Activated naive CD4-positive, alpha-beta T cell treated with anti-CD3 and anti-CD28 coated beads, Interleukin-2, amount 10 ng/mL, durations not matched to agents 7 days and 5 days (primary cell): ENCODE measurements at regions not wholly inside any gene's neighbourhood (a gene's known extent, or its start where the extent isn't known, plus 50 kb on each side); places are given as distances from the start of the nearest gene placed in this dataset.

Experiments
- CTCF ChIA-PET: fragments of 350-600 bp; sonication (Branson Sonifier 250); formaldehyde crosslinking; loops from one replicate; lab custom pipeline; 2021; ENCODE audit warnings: antibody characterized with exemption; lab: Charles Lee
- DNase-seq: peaks from one replicate; pipeline ENCODE4 v3.0.0-alpha.2; 2020
- H3K27ac Mint-ChIP-seq: one replicate; pipeline ENCODE4 v1.8.0; 2021; ENCODE audit warnings: mild to moderate bottlenecking, moderate library complexity, mixed read lengths
- H3K27me3 Mint-ChIP-seq: one replicate; pipeline ENCODE4 v1.8.0; 2021; ENCODE audit warnings: mild to moderate bottlenecking, mixed read lengths
- H3K36me3 Mint-ChIP-seq: one replicate; pipeline ENCODE4 v1.8.0; 2021; ENCODE audit warnings: mixed read lengths
- H3K4me1 Mint-ChIP-seq: one replicate; pipeline ENCODE4 v1.8.0; 2021; ENCODE audit warnings: mixed read lengths
- H3K4me3 Mint-ChIP-seq: one replicate; pipeline ENCODE4 v1.8.0; 2021; ENCODE audit warnings: mild to moderate bottlenecking, moderate library complexity, mixed read lengths
- H3K9me3 Mint-ChIP-seq: one replicate; pipeline ENCODE4 v1.8.0; 2021; ENCODE audit warnings: mixed read lengths

DNA sequence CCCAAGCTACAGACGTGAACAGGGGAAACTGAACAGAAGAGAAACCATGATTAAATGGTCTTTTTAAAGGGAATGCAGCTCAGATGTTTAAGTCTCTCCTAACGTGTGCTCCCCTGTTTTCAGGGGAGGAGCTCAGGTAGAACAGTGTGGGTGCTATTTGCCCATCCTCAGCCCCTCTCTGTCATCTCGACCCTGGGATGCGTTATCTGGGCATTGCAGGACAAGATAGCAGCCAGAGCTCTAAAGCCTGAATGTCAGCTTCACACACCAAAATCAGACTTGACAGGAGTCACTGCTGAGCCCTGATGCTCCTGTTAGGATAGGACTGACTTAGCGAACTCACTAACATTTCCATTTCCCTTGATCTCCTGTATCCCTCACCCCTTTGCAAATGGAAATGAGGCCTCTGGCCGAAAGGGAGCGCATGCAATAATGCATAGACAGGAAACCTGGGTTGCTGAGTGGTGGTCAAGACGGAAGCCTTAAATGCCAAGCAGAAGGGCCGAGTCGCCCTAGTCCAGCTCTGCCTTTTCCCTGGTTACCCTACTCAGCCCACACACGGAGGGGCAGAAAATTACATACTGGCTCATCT, 234.9 kb upstream of the TPM1 start:
- Mint-ChIP-seq H3K36me3 (no peaks in the 10 kb centered on the region), H3K27me3 (peaks cover 4% of the 10 kb centered on the region), H3K4me3 (no peak overlapping the region), H3K9me3 (no peaks in the 10 kb centered on the region), H3K27ac (no peak overlapping the region), H3K4me1 (no peaks in the 10 kb centered on the region)
- CTCF ChIA-PET: no interaction called here
- DNase-seq: no peak

DNA sequence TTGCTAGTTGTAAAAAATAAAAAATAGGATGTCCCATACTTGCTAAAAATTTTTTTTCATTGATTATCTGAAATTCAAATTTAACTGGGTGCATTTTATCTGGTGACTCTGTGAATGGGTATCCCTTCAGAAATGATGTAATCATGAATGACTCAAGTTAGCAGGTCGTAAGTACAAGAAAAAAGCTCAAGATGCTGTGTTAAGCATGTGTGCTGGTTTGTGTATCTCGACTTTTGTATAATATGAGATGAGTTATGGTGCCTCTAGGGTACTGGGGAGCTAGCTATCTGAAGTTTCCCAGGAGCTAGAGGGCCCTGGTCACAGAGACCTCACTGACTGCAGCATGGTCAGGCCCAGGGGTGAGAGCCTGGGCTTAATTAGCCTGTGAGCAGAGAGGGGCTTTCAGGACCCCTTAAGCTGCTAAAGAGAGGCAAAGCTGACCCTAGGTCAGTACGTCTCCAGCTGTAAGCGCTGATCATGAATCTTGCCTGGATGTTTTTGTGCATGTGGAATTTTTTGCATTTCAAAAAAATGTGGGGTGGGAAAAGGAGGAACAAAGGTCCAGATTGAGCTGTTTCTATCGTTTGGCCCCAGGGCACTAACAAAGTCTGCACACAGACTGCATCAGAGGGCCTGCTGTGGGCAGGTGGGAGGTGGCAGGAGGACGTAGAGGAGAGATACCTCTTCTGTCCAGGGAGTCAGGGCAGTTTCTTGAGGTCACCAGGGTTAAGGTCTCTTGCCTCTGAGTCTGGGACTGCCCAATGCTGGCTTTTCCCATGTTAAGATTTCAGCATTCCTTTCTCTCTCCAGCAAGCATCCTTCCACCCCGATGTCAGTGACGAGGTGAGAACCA, 233.2 kb upstream of the TPM1 start:
- H3K27ac Mint-ChIP-seq: no peak overlapping the region
- H3K36me3 Mint-ChIP-seq: no peaks in the 10 kb centered on the region
- DNase-seq: no peak
- peaks cover 4% of the 10 kb centered on the region for H3K27me3 Mint-ChIP-seq
- no peak overlapping the region for H3K4me3 Mint-ChIP-seq
- CTCF ChIA-PET: no interaction called here
- H3K4me1 Mint-ChIP-seq: no peaks in the 10 kb centered on the region
- no peaks in the 10 kb centered on the region for H3K9me3 Mint-ChIP-seq

GRCh38 chr15:62809968-62810260, 232.6 kb upstream of the TPM1 start:
- H3K4me3 Mint-ChIP-seq: no peak overlapping the region
- DNase-seq: no peak
- H3K9me3 Mint-ChIP-seq: no peaks in the 10 kb centered on the region
- no peaks in the 10 kb centered on the region for H3K4me1 Mint-ChIP-seq
- peaks cover 4% of the 10 kb centered on the region for H3K27me3 Mint-ChIP-seq
- H3K27ac Mint-ChIP-seq: no peak overlapping the region
- H3K36me3 Mint-ChIP-seq: no peaks in the 10 kb centered on the region
- CTCF ChIA-PET: no interaction called here

GRCh38 chr15:62812515-62812835, 230.1 kb upstream of the TPM1 start:
- no peaks in the 10 kb centered on the region for H3K9me3 Mint-ChIP-seq
- no peaks in the 10 kb centered on the region for H3K4me1 Mint-ChIP-seq
- no peak for DNase-seq
- CTCF ChIA-PET: interaction anchor here (0.8 kb wide), 1 partner anchor 191 kb away, joined by 3 read pairs; no protein-coding TSS in a partner anchor
- H3K36me3 Mint-ChIP-seq: no peaks in the 10 kb centered on the region
- H3K27ac Mint-ChIP-seq: no peak overlapping the region
- H3K4me3 Mint-ChIP-seq: no peak overlapping the region
- peaks cover 4% of the 10 kb centered on the region for H3K27me3 Mint-ChIP-seq

- no peaks in the 10 kb centered on the region for H3K36me3 Mint-ChIP-seq
- no peak for DNase-seq
- CTCF ChIA-PET: interaction anchor here (1.1 kb wide), 1 partner anchor 207 kb away, joined by 3 read pairs; no protein-coding TSS in a partner anchor
- no peaks in the 10 kb centered on the region for H3K9me3 Mint-ChIP-seq
- peaks cover 19% of the 10 kb centered on the region for H3K27me3 Mint-ChIP-seq
- no peak overlapping the region for H3K27ac Mint-ChIP-seq
- H3K4me1 Mint-ChIP-seq: no peaks in the 10 kb centered on the region
- H3K4me3 Mint-ChIP-seq: no peak overlapping the region
These were observed 226.0 kb upstream of the TPM1 start for GRCh38 chr15:62816342-62817069.

GRCh38 chr15:62818691-62819090, 223.9 kb upstream of the TPM1 start:
- Mint-ChIP-seq H3K27me3 (peaks cover 22% of the 10 kb centered on the region), H3K4me1 (no peaks in the 10 kb centered on the region), H3K27ac (no peak overlapping the region), H3K4me3 (no peak overlapping the region), H3K9me3 (no peaks in the 10 kb centered on the region), H3K36me3 (no peaks in the 10 kb centered on the region)
- DNase-seq: no peak
- CTCF ChIA-PET: no interaction called here

DNA sequence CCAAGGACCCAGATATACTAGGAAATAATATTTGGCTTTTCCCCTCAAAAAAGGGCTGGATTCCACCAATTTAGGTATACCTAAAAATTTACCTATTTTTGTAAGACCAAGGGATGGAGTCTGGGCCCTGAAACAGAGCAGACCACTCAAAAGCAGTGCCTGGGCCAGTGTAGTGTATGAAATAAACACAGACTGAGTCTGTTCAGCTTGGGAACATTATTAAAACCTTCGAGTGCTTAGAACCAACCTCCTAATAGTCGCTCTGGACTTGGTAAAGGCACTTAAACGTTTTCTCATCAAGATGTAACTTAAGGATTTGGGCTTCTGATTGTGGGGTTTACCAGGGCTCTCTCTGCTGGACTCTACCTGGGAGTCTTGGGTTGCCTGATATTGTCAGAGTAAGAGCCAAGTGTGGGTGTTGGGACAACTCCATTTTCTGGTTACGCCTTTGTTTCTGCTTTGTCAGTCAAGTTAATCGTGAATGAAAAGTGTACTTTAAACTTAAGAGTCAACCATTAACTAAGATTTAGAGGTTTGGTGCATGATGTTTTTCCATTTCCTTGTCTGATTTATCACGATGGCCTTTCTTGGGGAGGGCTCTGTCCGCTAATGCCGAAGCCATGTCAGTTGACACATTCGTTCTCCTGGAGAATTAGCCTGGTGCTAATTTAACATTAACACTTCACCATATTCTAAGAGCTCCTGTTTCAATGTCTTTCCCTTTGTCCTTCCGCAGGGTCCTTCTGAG, 221.0 kb upstream of the TPM1 start:
- Mint-ChIP-seq H3K27ac (no peak overlapping the region), H3K27me3 (peaks cover 22% of the 10 kb centered on the region)
- DNase-seq: no peak

DNA sequence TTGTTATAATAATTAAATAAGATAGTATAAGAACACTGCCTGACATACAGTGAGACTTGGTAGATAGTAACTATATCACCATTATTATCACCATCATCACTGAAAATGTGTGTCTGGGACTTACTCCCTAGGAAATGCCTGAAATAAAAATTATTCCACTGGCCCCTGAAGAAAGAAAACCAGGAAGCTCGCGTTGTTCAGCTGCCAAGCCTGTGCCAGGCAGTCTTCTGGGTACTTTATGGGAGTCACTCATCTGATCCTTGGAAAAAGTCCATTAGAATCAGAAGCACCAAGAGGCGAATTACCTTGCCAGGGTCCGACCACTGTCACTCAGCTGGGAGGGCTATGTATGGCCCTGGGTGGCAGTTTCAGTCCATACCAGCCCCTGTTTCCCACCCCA, 220.3 kb upstream of the TPM1 start:
- CTCF ChIA-PET: interaction anchor here (1.0 kb wide), 1 partner anchor 235 kb away, joined by 3 read pairs; no protein-coding TSS in a partner anchor
- Mint-ChIP-seq H3K36me3 (no peaks in the 10 kb centered on the region), H3K9me3 (no peaks in the 10 kb centered on the region), H3K4me1 (no peaks in the 10 kb centered on the region), H3K27ac (no peak overlapping the region), H3K27me3 (peaks cover 26% of the 10 kb centered on the region), H3K4me3 (no peak overlapping the region)
- no peak for DNase-seq

More for the DNA sequence above, 221.0 kb upstream of the TPM1 start:
- CTCF ChIA-PET: no interaction called here
- Mint-ChIP-seq H3K9me3 (no peaks in the 10 kb centered on the region), H3K4me3 (no peak overlapping the region), H3K36me3 (no peaks in the 10 kb centered on the region), H3K4me1 (no peaks in the 10 kb centered on the region)

DNA sequence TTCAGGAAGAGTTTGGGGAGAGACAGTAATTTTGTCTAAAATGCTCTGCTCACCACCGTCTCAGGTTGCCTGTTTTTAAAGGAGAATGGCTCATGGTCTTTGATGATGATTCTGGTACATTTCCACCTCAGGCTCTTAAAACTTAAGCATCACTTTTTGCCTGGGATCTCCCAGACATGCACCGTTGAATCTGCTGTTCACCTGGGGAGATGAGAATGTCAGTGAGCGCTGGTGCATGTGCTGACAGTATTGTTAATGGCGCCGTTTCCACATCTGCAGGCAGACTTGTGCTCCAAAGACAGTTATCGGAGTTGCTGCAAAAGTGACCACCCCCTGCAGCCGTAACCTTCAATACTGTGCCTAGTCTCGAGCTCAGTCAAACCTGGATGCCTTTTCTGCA, 219.0 kb upstream of the TPM1 start:
- CTCF ChIA-PET: no interaction called here
- Mint-ChIP-seq H3K4me1 (no peaks in the 10 kb centered on the region), H3K4me3 (no peak overlapping the region), H3K9me3 (no peaks in the 10 kb centered on the region), H3K27ac (no peak overlapping the region), H3K27me3 (peaks cover 23% of the 10 kb centered on the region), H3K36me3 (no peaks in the 10 kb centered on the region)
- no peak for DNase-seq

DNA sequence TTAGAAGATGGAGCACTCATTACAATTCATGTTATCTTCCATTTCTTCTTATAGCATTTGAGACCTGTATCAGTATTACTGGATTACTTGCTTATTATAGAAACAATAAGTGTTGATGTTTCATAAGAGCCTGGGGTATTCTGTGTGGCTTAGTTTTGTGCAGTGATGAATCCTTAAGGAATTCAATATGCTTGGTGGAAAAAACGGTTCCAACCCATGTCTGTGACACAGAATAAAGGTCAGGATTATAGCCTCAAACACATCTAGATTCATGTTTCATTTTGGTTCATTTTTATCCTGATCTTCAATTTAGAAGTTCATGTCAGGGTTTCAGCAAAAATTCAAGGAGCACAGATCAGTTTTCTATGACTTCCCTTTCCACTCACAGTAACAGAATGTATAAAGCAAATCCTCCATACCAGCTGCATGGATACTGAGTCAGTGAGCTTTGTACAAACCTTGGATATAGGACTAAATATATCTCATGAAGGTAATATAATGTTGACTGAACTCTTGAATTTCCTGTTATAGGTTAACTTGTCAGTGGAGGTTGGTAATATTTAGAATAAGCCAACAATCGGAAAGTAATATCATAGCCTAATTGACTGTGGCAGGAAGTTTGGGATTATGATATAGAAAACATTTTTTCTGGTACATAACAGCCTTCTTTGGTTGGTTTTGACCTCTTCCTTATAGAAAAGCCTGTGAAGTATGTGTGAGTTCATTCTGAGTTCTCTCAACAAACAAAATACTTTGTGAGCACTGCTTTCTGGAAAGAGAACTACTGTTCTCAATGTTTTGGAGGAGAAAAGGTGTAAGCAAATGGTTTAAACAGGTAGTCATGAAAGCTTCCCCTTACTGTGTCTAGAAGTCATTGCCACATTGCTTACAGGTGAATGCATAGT, 218.2 kb upstream of the TPM1 start:
- no peak overlapping the region for H3K4me3 Mint-ChIP-seq
- no peak for DNase-seq
- H3K36me3 Mint-ChIP-seq: no peaks in the 10 kb centered on the region
- H3K4me1 Mint-ChIP-seq: no peaks in the 10 kb centered on the region
- no peaks in the 10 kb centered on the region for H3K9me3 Mint-ChIP-seq
- H3K27me3 Mint-ChIP-seq: peaks cover 20% of the 10 kb centered on the region
- CTCF ChIA-PET: no interaction called here
- no peak overlapping the region for H3K27ac Mint-ChIP-seq

DNA sequence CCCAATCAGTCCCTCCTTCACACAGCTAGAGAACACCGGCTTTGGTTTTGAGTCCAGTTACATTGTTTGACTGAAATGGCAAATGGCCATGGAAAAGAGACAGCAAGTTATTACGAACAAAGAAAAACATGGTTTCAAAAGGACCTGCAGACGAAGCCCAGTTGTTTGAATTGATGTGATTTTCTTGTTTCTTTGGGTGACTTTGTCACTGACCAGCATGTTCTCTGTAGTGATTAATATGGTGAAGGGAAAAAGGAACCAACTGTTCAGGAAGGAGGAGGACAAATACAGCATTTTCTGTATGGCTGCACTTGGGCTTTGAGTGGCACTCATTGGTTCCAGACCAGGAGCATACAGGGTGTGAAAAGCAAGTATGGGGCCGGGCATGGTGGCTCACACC, 217.4 kb upstream of the TPM1 start:
- Mint-ChIP-seq H3K9me3 (no peaks in the 10 kb centered on the region), H3K4me1 (no peaks in the 10 kb centered on the region), H3K4me3 (no peak overlapping the region), H3K36me3 (no peaks in the 10 kb centered on the region), H3K27ac (peak overlapping the region; percentile 47), H3K27me3 (peaks cover 12% of the 10 kb centered on the region)
- no peak for DNase-seq
- CTCF ChIA-PET: no interaction called here

DNA sequence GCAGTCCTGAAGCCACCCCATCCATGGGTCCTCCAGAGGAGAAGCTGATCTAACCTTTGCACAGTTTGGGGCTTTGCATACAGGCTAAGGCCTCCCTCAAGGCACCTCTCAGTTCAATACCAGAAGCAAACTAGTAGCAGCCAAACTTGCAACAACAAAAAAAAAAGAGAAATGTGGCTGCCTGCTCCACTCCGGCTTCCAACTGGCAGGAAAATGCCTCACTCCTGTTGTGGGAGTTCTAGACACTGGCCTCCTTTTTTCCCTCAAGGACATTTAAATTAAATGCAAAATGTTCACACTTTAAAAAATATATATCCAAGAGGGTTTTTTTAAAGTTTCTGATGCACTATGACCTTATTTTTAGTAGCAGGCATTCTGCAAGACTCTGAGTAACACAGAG, 216.0 kb upstream of the TPM1 start:
- CTCF ChIA-PET: no interaction called here
- no peaks in the 10 kb centered on the region for H3K4me1 Mint-ChIP-seq

DNA sequence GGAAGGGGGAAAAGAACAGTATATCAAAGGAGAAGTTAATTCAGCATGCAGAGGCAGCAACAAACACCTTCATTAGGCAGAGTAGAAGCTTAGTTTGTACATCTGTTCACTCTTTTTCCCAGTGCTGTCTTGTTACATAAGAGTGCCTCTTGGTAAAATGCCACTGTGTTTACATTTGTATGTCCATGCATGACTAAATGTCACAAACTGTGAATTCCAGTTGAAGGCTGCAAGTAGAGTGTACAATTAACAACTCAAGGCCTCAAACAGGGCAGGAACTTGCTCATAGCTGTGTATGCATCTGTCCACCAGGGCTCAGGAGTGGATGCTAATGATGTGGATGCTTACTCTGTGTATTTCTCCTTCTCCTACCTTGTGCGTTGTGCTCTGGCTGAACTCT, 214.2 kb upstream of the TPM1 start:
- no peaks in the 10 kb centered on the region for H3K9me3 Mint-ChIP-seq
- H3K4me1 Mint-ChIP-seq: no peaks in the 10 kb centered on the region
- no peak overlapping the region for H3K27ac Mint-ChIP-seq
- H3K4me3 Mint-ChIP-seq: no peak overlapping the region
- peaks cover 4% of the 10 kb centered on the region for H3K27me3 Mint-ChIP-seq
- no peak for DNase-seq
- H3K36me3 Mint-ChIP-seq: no peaks in the 10 kb centered on the region
- CTCF ChIA-PET: interaction anchor here (1.5 kb wide), 1 partner anchor 17 kb away, joined by 3 read pairs; no protein-coding TSS in a partner anchor

More for the DNA sequence above, 216.0 kb upstream of the TPM1 start:
- DNase-seq: no peak
- no peaks in the 10 kb centered on the region for H3K36me3 Mint-ChIP-seq
- H3K9me3 Mint-ChIP-seq: no peaks in the 10 kb centered on the region
- peaks cover 8% of the 10 kb centered on the region for H3K27me3 Mint-ChIP-seq
- no peak overlapping the region for H3K4me3 Mint-ChIP-seq
- H3K27ac Mint-ChIP-seq: no peak overlapping the region
